ENCODE measurements at regions not wholly inside any gene's neighbourhood (a gene's known extent, or its start where the extent isn't known, plus 50 kb on each side); places are given as distances from the start of the nearest gene placed in this dataset.
"Not testable (repeated sequence)": the region's sequence is repeated elsewhere in the genome, so short reads cannot be mapped to it uniquely, and the experiment has no call there.

DNA sequence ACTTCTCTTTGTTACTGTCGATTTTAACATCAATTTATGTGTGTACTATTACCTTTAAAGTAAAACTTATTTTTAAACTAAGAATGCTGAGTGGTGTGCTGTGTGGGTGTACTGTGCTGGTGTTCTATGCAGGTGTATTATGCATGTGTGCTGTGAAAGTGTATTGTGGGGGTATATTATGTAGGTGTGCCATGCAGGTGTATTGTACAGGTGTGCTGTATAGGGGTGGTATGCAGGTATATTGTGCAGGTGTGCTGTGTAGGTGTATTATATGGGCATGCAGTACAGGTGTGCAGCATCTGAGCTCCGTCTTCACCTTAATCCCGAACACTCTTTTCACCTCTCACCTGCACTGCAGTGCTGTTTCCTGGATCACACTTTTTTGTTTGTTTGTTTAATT, 94.4 kb upstream of the SAMD11 start:
- TF ChIP-seq, protein P1, sequence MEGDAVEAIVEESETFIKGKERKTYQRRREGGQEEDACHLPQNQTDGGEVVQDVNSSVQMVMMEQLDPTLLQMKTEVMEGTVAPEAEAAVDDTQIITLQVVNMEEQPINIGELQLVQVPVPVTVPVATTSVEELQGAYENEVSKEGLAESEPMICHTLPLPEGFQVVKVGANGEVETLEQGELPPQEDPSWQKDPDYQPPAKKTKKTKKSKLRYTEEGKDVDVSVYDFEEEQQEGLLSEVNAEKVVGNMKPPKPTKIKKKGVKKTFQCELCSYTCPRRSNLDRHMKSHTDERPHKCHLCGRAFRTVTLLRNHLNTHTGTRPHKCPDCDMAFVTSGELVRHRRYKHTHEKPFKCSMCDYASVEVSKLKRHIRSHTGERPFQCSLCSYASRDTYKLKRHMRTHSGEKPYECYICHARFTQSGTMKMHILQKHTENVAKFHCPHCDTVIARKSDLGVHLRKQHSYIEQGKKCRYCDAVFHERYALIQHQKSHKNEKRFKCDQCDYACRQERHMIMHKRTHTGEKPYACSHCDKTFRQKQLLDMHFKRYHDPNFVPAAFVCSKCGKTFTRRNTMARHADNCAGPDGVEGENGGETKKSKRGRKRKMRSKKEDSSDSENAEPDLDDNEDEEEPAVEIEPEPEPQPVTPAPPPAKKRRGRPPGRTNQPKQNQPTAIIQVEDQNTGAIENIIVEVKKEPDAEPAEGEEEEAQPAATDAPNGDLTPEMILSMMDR (IDR thresholded peaks at IDR 0.05): not testable (repeated sequence)
- not testable (repeated sequence) for TF ChIP-seq POLR2A (IDR thresholded peaks at IDR 0.05)

Measured in body of pancreas (tissue), 4 donors.